PC-9 (cell line): ENCODE measurements at regions not wholly inside any gene's neighbourhood (a gene's known extent, or its start where the extent isn't known, plus 50 kb on each side); places are given as distances from the start of the nearest gene placed in this dataset.

ENCODE experiments used
- BruUV-seq: library from RNA; stranded (reverse); fragments of 400-500 nt; replicated peaks from 2 replicates; lab custom pipeline; 2021; lab: Mats Ljungman, UMichigan
- CTCF ChIA-PET: fragments of 300-600 bp; sonication (Branson Sonifier 250); formaldehyde crosslinking; loops from one replicate; lab custom pipeline; 2022; ENCODE audit warnings: antibody characterized with exemption; lab: Charles Lee
- POLR2A ChIA-PET: fragments of 300-600 bp; sonication (Branson Sonifier 250); formaldehyde crosslinking; loops from one replicate; lab custom pipeline; 2022; ENCODE audit warnings: antibody characterized with exemption; ENCODE audit not compliant: unreplicated experiment; lab: Charles Lee
- DNase-seq, 2 experiments: peaks; one replicate each; pipeline versions ENCODE4 v3.0.0 to v3.0.0-alpha.2; 2015 to 2022; ENCODE audit warnings: mixed read lengths in 1 of 2
- H2AFZ ChIP-seq: fragments of 200-600 bp; sonication (generic); 2 replicates; pipeline ENCODE4 v1.8.1; 2017; ENCODE audit warnings: antibody characterized with exemption
- H3F3A ChIP-seq: fragments of 200-600 bp; sonication (generic); 2 replicates; pipeline ENCODE4 v1.8.1; 2017; ENCODE audit warnings: antibody characterized with exemption, mild to moderate bottlenecking, low read depth; ENCODE audit not compliant: insufficient read depth
- H3K27ac ChIP-seq: fragments of 200-600 bp; sonication (generic); 2 replicates; pipeline ENCODE4 v1.6.1; 2016; ENCODE audit warnings: mixed run types
- H3K27me3 ChIP-seq: fragments of 200-600 bp; sonication (generic); 2 replicates; pipeline ENCODE4 v1.6.1; 2016; ENCODE audit warnings: low read depth, mixed run types; ENCODE audit not compliant: insufficient read depth
- H3K36me3 ChIP-seq: fragments of 200-600 bp; sonication (generic); 2 replicates; pipeline ENCODE4 v1.6.1; 2016; ENCODE audit warnings: low read depth, mixed run types
- H3K4me1 ChIP-seq: fragments of 200-600 bp; sonication (generic); replicated peaks from 2 replicates; pipeline ENCODE4 v1.6.1; 2016; ENCODE audit warnings: mixed run types; ENCODE audit not compliant: insufficient read depth
- H3K4me2 ChIP-seq: fragments of 200-600 bp; sonication (generic); 2 replicates; pipeline ENCODE4 v1.6.1; 2017; ENCODE audit warnings: mixed run types
- H3K4me3 ChIP-seq: fragments of 200-600 bp; sonication (generic); 2 replicates; pipeline ENCODE4 v1.6.1; 2016; ENCODE audit warnings: mixed run types
- H3K79me2 ChIP-seq: fragments of 200-600 bp; sonication (generic); 2 replicates; pipeline ENCODE4 v1.6.1; 2017; ENCODE audit warnings: low read depth, mixed run types
- H3K9me2 ChIP-seq: fragments of 200-600 bp; sonication (generic); 2 replicates; pipeline ENCODE4 v1.8.1; 2017; ENCODE audit warnings: mild to moderate bottlenecking; ENCODE audit not compliant: insufficient read depth
- H3K9me3 ChIP-seq: fragments of 200-600 bp; sonication (generic); 2 replicates; pipeline ENCODE4 v1.8.1; 2016; ENCODE audit warnings: low read depth; ENCODE audit not compliant: insufficient read depth
- H4K20me1 ChIP-seq: fragments of 200-600 bp; sonication (generic); 2 replicates; pipeline ENCODE4 v1.8.1; 2017; ENCODE audit not compliant: insufficient read depth
- EZH2 ChIP-seq: fragments of 200-600 bp; sonication (generic); IDR thresholded peaks from 2 replicates; pipeline ENCODE4 v1.8.0; 2017; ENCODE audit warnings: antibody characterized with exemption, low read depth
- intact Hi-C: fragments of 100-400 bp; cut with micrococcal nuclease; formaldehyde crosslinking; loops from one replicate; pipeline ENCODE4 v1.10.0; 2022; ENCODE audit not compliant: unreplicated experiment
- TF ChIP-seq, protein P1 (sequence below): fragments of 200-600 bp; sonication (generic); conservative IDR thresholded peaks from 2 replicates; pipeline ENCODE4 v1.6.1; 2017; ENCODE audit warnings: mixed run types, antibody characterized with exemption, mild to moderate bottlenecking, moderate library complexity

DNA sequence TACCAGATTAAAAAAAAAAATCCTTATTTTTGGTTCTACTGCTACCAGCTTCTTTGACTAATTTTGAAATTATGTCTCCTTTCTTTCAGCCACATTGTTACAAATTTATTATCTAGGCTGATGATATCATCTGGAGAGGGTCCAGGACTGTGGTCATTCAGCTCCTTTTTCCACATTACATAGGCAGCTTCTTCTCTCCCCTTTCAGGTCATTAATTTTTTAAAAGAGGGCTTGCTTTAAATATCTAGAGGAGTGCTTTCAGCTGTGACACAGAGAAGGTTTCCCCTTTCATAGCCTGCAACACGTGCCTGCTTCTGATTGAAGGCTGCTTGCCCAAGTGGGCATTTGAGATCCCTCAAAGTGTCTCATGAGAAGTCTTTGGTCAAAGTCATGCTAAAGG is 155.7 kb upstream of the PAPPA start:
- peaks cover 6% of the 10 kb centered on the region; the same call in 1 of the 2 replicates for H3K36me3 ChIP-seq
- TF ChIP-seq, protein P1, sequence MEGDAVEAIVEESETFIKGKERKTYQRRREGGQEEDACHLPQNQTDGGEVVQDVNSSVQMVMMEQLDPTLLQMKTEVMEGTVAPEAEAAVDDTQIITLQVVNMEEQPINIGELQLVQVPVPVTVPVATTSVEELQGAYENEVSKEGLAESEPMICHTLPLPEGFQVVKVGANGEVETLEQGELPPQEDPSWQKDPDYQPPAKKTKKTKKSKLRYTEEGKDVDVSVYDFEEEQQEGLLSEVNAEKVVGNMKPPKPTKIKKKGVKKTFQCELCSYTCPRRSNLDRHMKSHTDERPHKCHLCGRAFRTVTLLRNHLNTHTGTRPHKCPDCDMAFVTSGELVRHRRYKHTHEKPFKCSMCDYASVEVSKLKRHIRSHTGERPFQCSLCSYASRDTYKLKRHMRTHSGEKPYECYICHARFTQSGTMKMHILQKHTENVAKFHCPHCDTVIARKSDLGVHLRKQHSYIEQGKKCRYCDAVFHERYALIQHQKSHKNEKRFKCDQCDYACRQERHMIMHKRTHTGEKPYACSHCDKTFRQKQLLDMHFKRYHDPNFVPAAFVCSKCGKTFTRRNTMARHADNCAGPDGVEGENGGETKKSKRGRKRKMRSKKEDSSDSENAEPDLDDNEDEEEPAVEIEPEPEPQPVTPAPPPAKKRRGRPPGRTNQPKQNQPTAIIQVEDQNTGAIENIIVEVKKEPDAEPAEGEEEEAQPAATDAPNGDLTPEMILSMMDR: no peak
- TF ChIP-seq EZH2: no peak
- H3K4me3 ChIP-seq: no peak overlapping the region
- intact Hi-C loops: loop anchor here (2.0 to 5.0 kb wide), 2 partner anchors 325 to 406 kb away; no protein-coding TSS in a partner anchor
- H3K9me2 ChIP-seq: no peaks in the 10 kb centered on the region
- no TSS peak for BruUV-seq
- CTCF ChIA-PET: no interaction called here
- H3K27me3 ChIP-seq: no peaks in the 10 kb centered on the region
- H3K27ac ChIP-seq: no peak overlapping the region
- no peak overlapping the region for H2AFZ ChIP-seq
- H3F3A ChIP-seq: peaks cover 19% of the 10 kb centered on the region
- no peaks in the 10 kb centered on the region for H4K20me1 ChIP-seq
- H3K4me1 ChIP-seq: peaks cover 48% of the 10 kb centered on the region
- peaks cover 9% of the 10 kb centered on the region; the same call in 1 of the 2 replicates for H3K9me3 ChIP-seq
- no peak overlapping the region for H3K4me2 ChIP-seq
- POLR2A ChIA-PET: no interaction called here
- no peaks in the 10 kb centered on the region for H3K79me2 ChIP-seq
- DNase-seq: no peak

DNA sequence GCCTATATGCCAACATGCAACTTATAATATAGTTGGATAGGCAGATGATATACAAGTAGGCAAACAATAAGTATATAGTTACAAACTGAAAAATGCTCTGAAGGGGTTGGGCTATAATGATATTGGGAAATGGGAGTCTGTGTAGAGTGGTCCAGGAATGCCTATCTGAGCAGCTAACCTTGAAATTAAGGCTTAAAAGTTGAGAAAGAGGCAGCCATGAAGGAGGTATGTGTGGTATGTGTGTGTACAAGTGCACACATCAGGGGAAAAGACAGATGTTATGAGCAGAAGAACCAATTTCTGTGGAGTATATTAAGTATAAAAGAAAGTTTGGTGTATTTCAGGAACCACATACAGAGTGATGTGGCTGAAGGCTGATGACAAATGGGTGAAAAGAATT is 154.9 kb upstream of the PAPPA start:
- H3K36me3 ChIP-seq: peaks cover 6% of the 10 kb centered on the region; the same call in 1 of the 2 replicates
- H3K4me3 ChIP-seq: no peak overlapping the region
- H3K9me3 ChIP-seq: peaks cover 9% of the 10 kb centered on the region; the same call in 1 of the 2 replicates
- CTCF ChIA-PET: no interaction called here
- no peaks in the 10 kb centered on the region for H3K9me2 ChIP-seq
- DNase-seq: no peak
- POLR2A ChIA-PET: no interaction called here
- peaks cover 56% of the 10 kb centered on the region for H3K4me1 ChIP-seq
- H3K79me2 ChIP-seq: no peaks in the 10 kb centered on the region
- H3F3A ChIP-seq: peaks cover 19% of the 10 kb centered on the region
- H2AFZ ChIP-seq: no peak overlapping the region
- no peak overlapping the region for H3K27ac ChIP-seq
- intact Hi-C loops: loop anchor here (2.0 to 5.0 kb wide), 2 partner anchors 326 to 406 kb away; no protein-coding TSS in a partner anchor
- no peak overlapping the region for H3K4me2 ChIP-seq
- no peak for TF ChIP-seq EZH2
- TF ChIP-seq, protein P1: no peak
- BruUV-seq: no TSS peak
- no peaks in the 10 kb centered on the region for H4K20me1 ChIP-seq
- no peaks in the 10 kb centered on the region for H3K27me3 ChIP-seq

DNA sequence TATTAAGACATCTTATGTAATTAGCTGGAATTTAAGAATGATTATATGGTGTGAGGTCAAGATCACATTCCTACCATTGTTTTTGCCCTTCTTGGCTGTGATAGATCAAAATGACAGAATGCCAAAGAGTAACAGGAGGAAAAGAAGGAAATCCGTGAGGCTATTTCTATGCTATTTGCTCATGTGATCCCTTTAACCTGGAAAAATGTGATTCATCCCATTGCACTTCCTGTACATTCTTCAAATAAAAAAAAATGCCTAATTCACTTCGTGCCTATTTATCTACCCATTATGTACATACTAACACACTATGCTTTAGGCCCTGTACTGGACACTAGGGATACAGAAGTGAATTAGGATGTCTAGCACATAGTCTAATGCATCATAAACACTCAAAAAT is 154.1 kb upstream of the PAPPA start:
- H2AFZ ChIP-seq: no peak overlapping the region
- H3K9me3 ChIP-seq: peaks cover 9% of the 10 kb centered on the region; the same call in 1 of the 2 replicates
- H3K4me3 ChIP-seq: no peak overlapping the region
- CTCF ChIA-PET: no interaction called here
- no TSS peak for BruUV-seq
- no peaks in the 10 kb centered on the region for H3K79me2 ChIP-seq
- H3F3A ChIP-seq: peaks cover 19% of the 10 kb centered on the region
- peak overlapping the region; percentile 47 for H3K27ac ChIP-seq
- no peaks in the 10 kb centered on the region for H3K27me3 ChIP-seq
- H4K20me1 ChIP-seq: no peaks in the 10 kb centered on the region
- peaks cover 6% of the 10 kb centered on the region; the same call in 1 of the 2 replicates for H3K36me3 ChIP-seq
- peak overlapping the region; percentile 2; the same call in 1 of the 2 replicates for H3K4me2 ChIP-seq
- H3K9me2 ChIP-seq: no peaks in the 10 kb centered on the region
- intact Hi-C loops: loop anchor here (2.0 to 5.0 kb wide), 2 partner anchors 327 to 407 kb away; no protein-coding TSS in a partner anchor
- DNase-seq: peak in 1 of 2 experiments; percentile 70
- peaks cover 64% of the 10 kb centered on the region for H3K4me1 ChIP-seq
- POLR2A ChIA-PET: no interaction called here
- TF ChIP-seq EZH2: no peak
- TF ChIP-seq, protein P1: no peak
